NCI-H1105 treated with DMSO at 0.1 percent for 48 hours (cell line): ENCODE measurements at regions not wholly inside any gene's neighbourhood (a gene's known extent, or its start where the extent isn't known, plus 50 kb on each side); places are given as distances from the start of the nearest gene placed in this dataset.

ENCODE experiments used
- DNase-seq: peaks from one replicate; lab custom pipeline; 2025; lab: John Stamatoyannopoulos, UW

DNA sequence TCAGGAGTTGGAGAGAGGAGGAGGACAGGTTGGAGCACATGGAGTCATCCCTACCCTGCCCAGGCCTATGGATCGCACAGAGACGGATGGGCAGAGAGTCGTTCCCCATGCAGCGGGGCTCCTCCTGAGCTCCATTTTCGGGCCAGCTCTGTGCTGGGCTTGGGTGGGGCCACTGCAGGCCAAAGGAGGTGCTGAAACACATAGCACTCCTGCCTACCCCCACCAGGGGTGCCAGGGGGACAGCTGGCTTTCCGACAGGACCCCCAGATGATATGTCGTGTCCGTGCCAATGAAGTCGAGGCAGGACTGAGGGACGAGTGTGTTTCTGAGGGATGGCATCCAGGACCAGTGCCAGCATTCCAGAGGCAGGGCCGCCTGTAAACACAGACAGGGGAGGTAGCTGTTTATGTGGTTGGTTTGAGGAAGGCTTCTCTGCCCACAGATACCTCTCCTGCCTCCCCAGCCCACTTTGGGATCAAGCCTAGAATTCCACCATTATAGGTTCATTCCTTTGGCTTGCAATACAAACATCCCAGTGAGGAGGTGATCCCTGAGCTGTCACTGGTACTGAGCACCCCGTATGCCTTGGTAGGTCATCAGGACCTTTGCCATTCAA is 116.6 kb downstream of the GLI2 start:
- DNase-seq = no peak

GRCh38 chr2:120853306-120854013 is 117.8 kb downstream of the GLI2 start:
- no peak for DNase-seq

DNA sequence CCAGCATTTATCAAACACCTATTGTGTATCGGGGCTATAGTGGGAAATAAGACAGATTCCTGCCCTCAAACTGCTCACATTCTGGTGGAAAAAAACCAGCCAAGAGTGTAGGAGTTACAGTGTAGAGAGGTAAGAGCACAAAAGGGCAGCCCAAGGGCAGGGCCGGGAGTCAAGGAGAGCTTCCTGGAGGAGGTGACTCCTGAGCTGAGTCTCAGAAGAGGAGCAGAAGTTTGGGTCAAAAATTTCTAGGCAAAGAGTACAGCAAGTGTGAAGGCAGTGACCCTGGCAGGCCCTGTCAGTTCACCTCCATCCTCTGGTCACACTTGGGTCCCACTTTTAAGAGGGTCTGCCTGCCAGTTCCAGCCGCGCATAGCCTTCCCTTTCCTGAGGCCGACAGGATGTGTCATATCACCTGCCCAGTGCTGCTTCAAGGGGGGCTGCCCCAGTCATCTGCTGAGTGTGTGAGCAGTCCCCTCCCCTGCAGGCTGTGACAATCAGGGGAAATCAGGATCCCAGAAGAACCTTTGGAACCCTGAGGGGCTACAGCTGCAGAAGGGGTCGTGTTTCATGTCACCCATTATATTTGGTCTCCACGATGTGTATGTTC is 118.4 kb downstream of the GLI2 start:
- no peak for DNase-seq

DNA sequence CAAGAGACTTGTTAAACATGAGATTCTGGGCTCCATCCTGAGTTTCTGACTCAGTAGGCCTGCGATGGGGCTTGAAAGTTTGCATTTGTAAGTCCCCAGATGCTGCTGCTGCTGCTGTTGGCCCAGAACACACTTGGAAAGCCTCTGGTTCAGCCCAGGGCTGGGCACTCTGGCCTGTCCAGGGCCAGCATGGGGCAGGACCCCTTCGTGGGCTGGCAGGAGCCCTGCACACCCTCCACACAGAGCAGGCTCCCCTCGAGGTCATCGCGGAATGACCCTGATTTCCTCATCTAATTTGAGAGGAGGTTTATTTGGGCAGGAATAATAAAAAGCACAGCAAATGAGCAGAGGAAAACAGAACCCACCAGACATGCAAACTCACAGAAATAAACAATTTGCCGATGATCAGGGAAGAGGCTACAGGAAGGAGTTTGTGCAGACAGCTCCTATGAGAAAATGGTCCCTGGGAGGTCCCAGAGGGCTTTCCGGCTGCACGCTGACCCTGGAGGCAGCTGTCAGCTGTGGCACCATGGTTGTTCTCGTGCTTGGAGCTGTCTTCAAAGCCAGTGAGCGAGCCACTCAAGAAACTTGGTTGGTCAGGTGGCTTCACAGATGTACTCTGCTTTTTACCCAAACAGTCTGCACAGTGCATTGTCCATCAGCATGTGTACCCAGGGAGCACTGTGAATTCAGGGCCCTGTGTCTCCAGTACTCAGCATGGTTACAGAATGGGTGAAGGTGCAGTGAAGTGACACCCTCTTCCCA is 119.3 kb downstream of the GLI2 start:
- no peak for DNase-seq

DNA sequence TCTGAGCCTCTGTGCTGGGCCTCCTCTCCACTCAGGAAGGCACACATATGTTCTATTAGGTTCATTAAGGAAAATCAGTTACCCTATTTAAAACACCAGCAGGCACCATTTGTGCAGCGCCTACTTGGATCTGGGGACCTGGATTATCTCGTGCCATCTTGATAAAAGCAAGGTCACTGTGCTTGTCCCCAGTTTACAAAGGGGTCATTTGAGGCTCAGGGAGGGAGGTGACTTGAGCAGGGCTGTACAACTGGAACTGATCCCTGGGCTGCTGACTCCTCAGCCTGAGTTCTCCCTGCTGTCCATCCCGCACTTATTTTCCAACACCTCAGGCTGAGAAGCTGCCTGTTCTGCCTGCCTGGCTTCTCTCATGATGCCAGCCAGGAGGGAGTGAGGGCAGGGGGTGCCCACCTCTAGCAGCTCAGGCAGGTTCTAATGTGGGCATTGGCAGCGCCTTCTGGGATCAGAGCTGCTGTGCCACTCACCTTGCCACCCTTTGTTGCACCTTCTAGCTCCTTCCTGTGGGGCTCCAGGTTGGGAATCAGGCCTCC is 120.3 kb downstream of the GLI2 start:
- DNase-seq = no peak

DNA sequence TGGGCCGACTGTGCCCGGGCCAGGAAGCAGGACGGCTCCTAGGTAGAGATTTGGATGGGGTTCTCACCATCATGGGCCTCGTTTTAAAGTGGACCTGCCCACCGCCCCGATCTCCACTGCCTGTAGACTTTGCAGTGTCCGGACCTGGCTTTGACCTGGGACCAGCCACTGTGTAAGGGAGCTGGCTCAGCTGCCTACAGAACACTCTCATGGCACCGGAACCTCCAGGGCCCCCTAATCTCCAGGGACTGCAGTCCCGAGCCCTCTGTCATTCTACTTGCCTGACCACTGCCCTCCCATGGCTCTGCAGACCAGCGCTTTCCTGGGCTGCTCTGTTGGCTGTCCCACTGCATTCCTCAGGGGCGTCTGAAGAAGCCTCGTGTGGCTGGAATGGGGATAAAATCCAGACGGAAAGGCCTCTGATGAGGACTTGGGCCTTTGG is 120.8 kb downstream of the GLI2 start:
- no peak for DNase-seq

GRCh38 chr2:120857422-120857821 is 121.8 kb downstream of the GLI2 start:
- no peak for DNase-seq

- DNase-seq = no peak
These were observed 122.3 kb downstream of the GLI2 start for GRCh38 chr2:120857931-120858330.

DNA sequence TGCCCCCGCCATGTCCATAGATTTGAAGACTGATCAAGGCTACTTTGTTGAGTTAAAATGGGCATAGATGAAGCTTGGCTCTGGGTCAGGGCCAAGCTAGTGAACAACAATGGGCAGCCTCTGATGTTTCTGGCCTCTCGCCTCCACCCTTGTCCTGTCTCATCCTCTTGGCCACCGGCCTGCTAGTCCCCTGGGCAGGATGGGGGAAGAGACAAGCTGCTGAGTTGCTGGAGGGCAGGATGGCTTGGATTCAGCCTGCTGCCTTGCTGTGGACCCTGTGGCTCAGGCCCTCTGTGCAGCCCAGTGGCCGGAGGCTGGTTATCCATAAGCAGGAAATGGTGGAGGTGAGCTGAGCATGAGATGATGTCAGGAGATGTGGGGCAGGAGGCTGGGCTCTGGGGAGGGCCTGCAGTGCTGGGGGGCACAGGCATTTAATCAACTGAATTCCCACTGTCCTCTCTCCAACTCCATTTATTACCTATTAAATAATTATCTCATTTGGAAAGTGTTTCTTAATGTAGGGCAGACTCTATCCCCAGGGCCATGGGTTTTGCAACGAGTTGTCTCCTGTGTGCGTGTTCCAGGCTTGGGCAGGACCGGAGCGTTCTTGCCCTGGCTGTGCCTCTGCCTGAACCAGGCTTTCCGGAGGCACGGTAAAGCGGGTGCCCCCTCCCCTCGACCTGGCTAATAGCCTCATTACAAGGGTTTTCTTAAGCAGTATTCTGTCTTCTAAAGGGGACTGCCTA is 122.9 kb downstream of the GLI2 start:
- DNase-seq = no peak

- DNase-seq = no peak
These were observed 123.5 kb downstream of the GLI2 start for GRCh38 chr2:120859128-120859527.

GRCh38 chr2:120859814-120860578 is 124.3 kb downstream of the GLI2 start:
- no peak for DNase-seq

GRCh38 chr2:120860579-120860922 is 124.9 kb downstream of the GLI2 start:
- no peak for DNase-seq

DNA sequence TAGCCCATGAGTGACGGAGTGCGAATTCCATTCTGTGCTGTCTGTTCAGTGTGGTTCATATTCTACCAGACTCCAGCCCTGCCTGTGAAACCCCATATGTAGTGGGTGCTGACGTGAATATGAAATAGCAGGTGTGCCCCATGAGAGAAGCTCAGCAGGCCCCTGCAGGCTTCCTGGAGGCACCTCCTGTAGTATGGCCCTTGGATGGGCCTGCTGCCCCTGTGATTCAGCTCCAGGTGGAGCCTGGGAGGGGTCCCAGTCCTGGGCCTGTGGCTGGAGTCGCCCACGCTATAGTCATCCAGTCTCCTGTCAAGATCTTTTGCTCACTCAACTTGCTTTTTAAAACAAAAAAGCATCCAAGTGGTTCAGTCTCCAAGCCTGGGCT is 125.5 kb downstream of the GLI2 start:
- DNase-seq = no peak

DNA sequence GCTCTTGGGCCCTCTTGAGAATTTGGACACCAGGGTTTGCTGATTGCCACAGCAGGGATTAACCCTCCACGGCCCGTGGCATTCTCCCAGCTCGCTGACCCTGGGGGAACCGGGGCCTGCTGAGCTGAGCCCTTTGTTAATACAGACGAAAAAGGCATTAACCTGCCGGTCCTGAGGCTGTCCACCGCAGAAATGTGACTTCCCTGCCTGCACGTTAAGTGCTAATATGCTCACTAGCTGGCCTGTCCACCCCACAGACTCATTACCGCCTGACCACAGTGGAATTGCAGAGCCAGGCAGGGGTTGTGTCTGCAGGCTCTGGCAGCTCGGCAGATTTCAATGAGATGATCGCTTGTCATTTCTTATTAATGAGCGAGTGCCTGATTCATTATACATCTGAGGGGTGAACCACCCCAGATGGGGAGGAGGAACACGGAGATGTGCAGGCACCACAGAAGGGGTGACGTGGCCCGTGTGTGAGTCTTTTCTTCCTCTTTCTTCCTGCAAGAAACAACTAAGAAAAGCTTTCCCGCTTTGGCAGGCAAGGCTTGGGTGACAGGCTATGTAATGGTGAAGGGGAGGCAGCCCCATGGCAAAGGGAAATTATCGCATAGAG is 126.0 kb downstream of the GLI2 start:
- no peak for DNase-seq

DNA sequence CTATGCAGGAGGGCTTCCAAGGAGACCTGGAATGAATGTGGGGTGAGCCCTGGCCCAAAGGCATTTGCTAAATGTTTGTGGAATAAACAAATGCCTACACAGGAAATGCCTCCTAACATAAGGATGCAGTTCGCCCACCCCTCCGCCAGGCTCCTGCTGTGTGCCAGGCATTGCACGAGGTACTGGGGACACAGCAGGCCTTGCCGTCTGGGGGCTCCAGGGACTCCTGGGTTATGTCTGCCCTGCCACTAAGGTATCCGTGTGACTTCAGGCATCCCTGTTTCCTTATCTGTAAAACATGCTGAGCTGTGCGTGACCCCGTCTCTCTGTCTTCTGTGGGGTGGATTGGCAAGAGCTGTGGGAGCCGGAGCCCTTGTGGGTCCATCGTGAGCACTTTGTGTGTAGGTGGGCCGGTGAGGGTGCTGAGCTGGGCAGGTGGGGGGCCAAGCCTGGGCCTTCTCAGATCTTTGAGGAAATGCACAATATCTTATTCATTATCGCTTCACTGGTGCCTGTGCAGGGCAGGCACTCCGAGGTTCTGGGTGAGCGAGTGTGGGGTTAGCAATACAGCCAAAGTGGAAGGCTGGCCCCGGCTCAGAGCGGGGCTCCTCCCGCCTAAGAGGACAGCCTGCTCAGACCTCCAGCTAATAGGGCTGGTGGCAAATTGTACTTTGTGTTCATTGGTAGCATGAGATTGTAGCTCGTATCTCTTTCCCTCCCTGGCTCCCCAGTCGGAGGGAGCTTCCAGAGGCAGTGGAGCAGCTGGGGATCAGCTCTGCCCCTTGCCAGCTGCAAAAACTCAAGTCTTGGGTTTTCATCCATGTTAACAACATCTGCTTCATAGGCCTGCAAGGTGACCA is 126.8 kb downstream of the GLI2 start:
- DNase-seq = no peak

- DNase-seq = no peak
These were observed 127.5 kb downstream of the GLI2 start for GRCh38 chr2:120863146-120863545.

- DNase-seq = no peak
These were observed 128.1 kb downstream of the GLI2 start for GRCh38 chr2:120863661-120864320.

- DNase-seq = no peak
These were observed 129.3 kb downstream of the GLI2 start for GRCh38 chr2:120864981-120865380.

DNA sequence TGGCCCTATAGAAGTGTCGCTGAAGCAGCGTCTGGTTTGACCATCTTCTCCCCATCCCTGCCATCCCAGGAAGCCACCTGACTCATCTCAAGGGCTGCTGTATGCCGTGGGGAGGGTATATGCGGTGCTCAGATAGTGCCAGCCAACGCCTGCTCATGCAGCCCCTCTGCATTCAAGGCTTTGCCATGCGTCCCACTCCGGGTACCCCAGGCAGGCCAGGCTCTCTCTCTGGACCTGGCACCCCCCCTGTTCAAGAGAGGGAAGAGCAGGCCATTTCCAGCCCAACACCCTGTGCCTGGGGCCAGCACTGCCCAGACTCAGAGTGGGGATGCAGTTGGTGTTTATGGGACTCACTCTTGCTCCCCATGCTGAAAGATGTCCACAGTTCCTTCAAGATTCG is 130.0 kb downstream of the GLI2 start:
- DNase-seq = no peak
